Right lobe of liver (tissue), 6 donors: ENCODE measurements at regions not wholly inside any gene's neighbourhood (a gene's known extent, or its start where the extent isn't known, plus 50 kb on each side); places are given as distances from the start of the nearest gene placed in this dataset.

Source experiments
- ATAC-seq, 4 donors: fragments of 200-7000 bp; cut with Tn5 transposase; one replicate each; pipeline ENCODE4 v1.9.1; 2020; ENCODE audit warnings: mild to moderate bottlenecking in 4 of 4, moderate library complexity in 4 of 4
- DNase-seq, 3 donors: peaks; one replicate each; pipeline ENCODE4 v3.0.0-alpha.2; 2020
- H3K27ac ChIP-seq, 3 donors: fragments of 200-600 bp; one replicate each; pipeline ENCODE4 v1.8.0; 2022
- H3K27me3 ChIP-seq, 2 donors: fragments of 200-600 bp; one replicate each; pipeline ENCODE4 v1.8.0; 2022
- H3K36me3 ChIP-seq, 4 donors: fragments of 200-600 bp; sonication (generic) in 1 of 4; one replicate each; pipeline versions ENCODE4 v1.5.1 to v1.8.0; 2017 to 2022; ENCODE audit warnings: control low read depth in 1 of 4
- H3K4me1 ChIP-seq, 4 donors: fragments of 200-600 bp; sonication (generic) in 1 of 4; one replicate each; pipeline versions ENCODE4 v1.5.1 to v1.8.0; 2017 to 2022; ENCODE audit warnings: control low read depth in 1 of 4
- H3K4me3 ChIP-seq, 3 donors: fragments of 200-600 bp; one replicate each; pipeline ENCODE4 v1.8.0; 2022
- H3K9me3 ChIP-seq, 4 donors: fragments of 200-600 bp; sonication (generic) in 1 of 4; one replicate each; pipeline versions ENCODE4 v1.5.1 to v1.8.0; 2017 to 2022; ENCODE audit warnings: control low read depth in 1 of 4
- POLR2A ChIP-seq: fragments of 450-650 bp; IDR thresholded peaks from one replicate; pipeline ENCODE4 v1.6.1; 2017; ENCODE audit warnings: antibody characterized with exemption, mild to moderate bottlenecking
- WGBS: methylation state at CpG from one replicate; pipeline ENCODE4 v1.1.6; 2018; ENCODE audit warnings: low coverage, low lambda C conversion rate; ENCODE audit not compliant: insufficient coverage; ENCODE audit errors: missing lambda C conversion rate; 5-methylcytosine and 5-hydroxymethylcytosine counted together
- intact Hi-C, 2 donors: fragments of 100-400 bp; cut with DNase I; formaldehyde crosslinking; loops; one replicate each; pipeline versions ENCODE4 v1.11.2 to v1.14.1; 2022
- TF ChIP-seq, protein P1 (sequence below), 4 donors: fragments of 200-600 bp in 3 of 4; fragments of 450-650 bp in 1 of 4; IDR thresholded peaks; one replicate each; pipeline versions ENCODE4 v1.5.1 to v1.8.0; 2016 to 2022; ENCODE audit warnings: antibody characterized with exemption in 4 of 4, mild to moderate bottlenecking in 2 of 4
- donor health status: DM: no; HTN: yes; CAD: no.
- donor health status: DM: no; HTN: no; CAD: no.
- donor health status: DM: no; HTN: no; CAD: no.
- donor health status: DM: no; HTN: yes; CAD: no.
- donor health status: DM: no; HTN: yes; CAD: no.

DNA sequence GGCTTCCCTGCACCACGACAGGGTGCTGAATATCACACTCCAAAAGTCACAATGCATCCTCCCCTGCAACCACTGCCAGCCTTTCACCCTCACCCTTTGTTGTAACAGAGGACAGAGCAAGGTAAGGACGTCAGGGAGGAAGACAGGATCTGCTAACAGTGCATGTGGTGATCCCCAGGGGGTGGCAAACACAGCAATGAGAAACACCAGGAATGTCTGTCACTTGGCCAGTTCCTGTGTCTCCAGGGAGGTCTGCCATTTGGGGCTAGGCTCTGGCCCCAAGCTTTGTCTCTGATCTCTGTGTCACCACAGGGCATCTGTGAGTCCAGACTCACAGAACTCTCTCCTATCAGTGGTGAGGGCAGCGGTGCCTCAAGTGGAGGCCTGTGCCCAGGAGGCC lies 54.3 kb upstream of the SLC24A5 start:
- 25% methylated on average over 2 of the region's 3 CpGs for WGBS
- DNase-seq (no peak), ATAC-seq (no peak)
- Histone ChIP-seq H3K27me3 (no peaks in the 10 kb centered on the region), H3K4me1 (no peaks in the 10 kb centered on the region), H3K4me3 (no peak overlapping the region), H3K9me3 (no peaks in the 10 kb centered on the region), H3K36me3 (no peaks in the 10 kb centered on the region), H3K27ac (no peak overlapping the region)
- intact Hi-C loops: no loop called here
- no peak for TF ChIP-seq POLR2A
- TF ChIP-seq, protein P1, sequence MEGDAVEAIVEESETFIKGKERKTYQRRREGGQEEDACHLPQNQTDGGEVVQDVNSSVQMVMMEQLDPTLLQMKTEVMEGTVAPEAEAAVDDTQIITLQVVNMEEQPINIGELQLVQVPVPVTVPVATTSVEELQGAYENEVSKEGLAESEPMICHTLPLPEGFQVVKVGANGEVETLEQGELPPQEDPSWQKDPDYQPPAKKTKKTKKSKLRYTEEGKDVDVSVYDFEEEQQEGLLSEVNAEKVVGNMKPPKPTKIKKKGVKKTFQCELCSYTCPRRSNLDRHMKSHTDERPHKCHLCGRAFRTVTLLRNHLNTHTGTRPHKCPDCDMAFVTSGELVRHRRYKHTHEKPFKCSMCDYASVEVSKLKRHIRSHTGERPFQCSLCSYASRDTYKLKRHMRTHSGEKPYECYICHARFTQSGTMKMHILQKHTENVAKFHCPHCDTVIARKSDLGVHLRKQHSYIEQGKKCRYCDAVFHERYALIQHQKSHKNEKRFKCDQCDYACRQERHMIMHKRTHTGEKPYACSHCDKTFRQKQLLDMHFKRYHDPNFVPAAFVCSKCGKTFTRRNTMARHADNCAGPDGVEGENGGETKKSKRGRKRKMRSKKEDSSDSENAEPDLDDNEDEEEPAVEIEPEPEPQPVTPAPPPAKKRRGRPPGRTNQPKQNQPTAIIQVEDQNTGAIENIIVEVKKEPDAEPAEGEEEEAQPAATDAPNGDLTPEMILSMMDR (IDR thresholded peaks at IDR 0.05): no peak
